MCF 10A (cell line): ENCODE measurements at regions not wholly inside any gene's neighbourhood (a gene's known extent, or its start where the extent isn't known, plus 50 kb on each side); places are given as distances from the start of the nearest gene placed in this dataset.

Experiments
- BruUV-seq: library from RNA; stranded (reverse); fragments of 400-500 nt; replicated peaks from 2 replicates; lab custom pipeline; 2021; lab: Mats Ljungman, UMichigan
- CTCF ChIA-PET: fragments of 300-600 bp; sonication (Branson Sonifier 250); formaldehyde crosslinking; extraction: SDS; loops from one replicate; lab custom pipeline; 2021; ENCODE audit warnings: antibody characterized with exemption, inconsistent platforms; lab: Yijun Ruan, JAX
- POLR2A ChIA-PET: fragments of 300-600, 350-650 bp; sonication (Branson Sonifier 250); formaldehyde crosslinking; extraction: SDS; loops from one replicate; lab custom pipeline; 2020; ENCODE audit warnings: antibody characterized with exemption, inconsistent platforms; lab: Yijun Ruan, JAX
- DNase-seq: peaks from one replicate; pipeline ENCODE4 v3.0.0-alpha.2; 2018; ENCODE audit not compliant: unreplicated experiment
- H3K27ac Mint-ChIP-seq: one replicate; pipeline ENCODE4 v1.8.0; 2022; ENCODE audit warnings: mild to moderate bottlenecking, low read depth, mixed read lengths; ENCODE audit not compliant: unreplicated experiment
- H3K27me3 Mint-ChIP-seq: one replicate; pipeline ENCODE4 v1.8.0; 2022; ENCODE audit warnings: mixed read lengths; ENCODE audit not compliant: insufficient read depth, unreplicated experiment
- H3K36me3 Mint-ChIP-seq: one replicate; pipeline ENCODE4 v1.8.0; 2022; ENCODE audit warnings: mild to moderate bottlenecking, moderate library complexity, mixed read lengths; ENCODE audit not compliant: insufficient read depth, unreplicated experiment
- H3K4me1 Mint-ChIP-seq: one replicate; pipeline ENCODE4 v1.8.0; 2022; ENCODE audit warnings: mixed read lengths; ENCODE audit not compliant: insufficient read depth, unreplicated experiment
- H3K4me3 Mint-ChIP-seq: one replicate; pipeline ENCODE4 v1.8.0; 2022; ENCODE audit warnings: mild to moderate bottlenecking, moderate library complexity, mixed read lengths; ENCODE audit not compliant: unreplicated experiment
- H3K9me3 Mint-ChIP-seq: one replicate; pipeline ENCODE4 v1.8.0; 2022; ENCODE audit warnings: mixed read lengths; ENCODE audit not compliant: unreplicated experiment
- intact Hi-C: fragments of 100-400 bp; cut with micrococcal nuclease; formaldehyde crosslinking; loops from 2 replicates; pipeline ENCODE4 v1.14.1; 2022
- TF ChIP-seq, protein P1 (sequence below): fragments of 200-600 bp; IDR thresholded peaks from one replicate; pipeline ENCODE4 v1.8.0; 2022; ENCODE audit warnings: antibody characterized with exemption, mild to moderate bottlenecking; ENCODE audit not compliant: unreplicated experiment

DNA sequence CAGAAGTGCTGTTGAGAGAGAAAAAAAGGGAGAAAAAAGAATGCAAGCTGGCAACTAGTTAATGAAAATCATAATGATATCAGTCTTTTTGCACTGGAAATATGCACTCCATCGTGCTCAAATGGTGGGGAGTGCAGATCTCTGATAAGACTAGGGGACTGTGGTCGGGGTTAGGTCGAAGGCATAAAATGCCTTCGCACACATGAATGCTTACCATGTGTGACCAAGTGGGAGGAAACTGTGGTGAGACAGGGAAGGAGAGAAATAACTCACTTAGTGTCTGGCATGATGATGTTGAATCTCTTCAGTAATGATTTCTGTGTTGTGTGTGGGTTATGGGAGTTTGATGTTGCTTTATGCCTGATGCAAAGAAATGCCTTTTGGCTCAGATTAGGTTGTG lies 358.9 kb downstream of the FBXO8 start:
- no TSS peak for BruUV-seq
- intact Hi-C loops, result no loop called here
- POLR2A ChIA-PET, result no interaction called here
- peaks cover 4% of the 10 kb centered on the region for H3K36me3 Mint-ChIP-seq
- no peaks in the 10 kb centered on the region for H3K4me1 Mint-ChIP-seq
- peaks cover 69% of the 10 kb centered on the region for H3K27me3 Mint-ChIP-seq
- H3K27ac Mint-ChIP-seq, result no peak overlapping the region
- no peak overlapping the region for H3K4me3 Mint-ChIP-seq
- no peak for DNase-seq
- no peaks in the 10 kb centered on the region for H3K9me3 Mint-ChIP-seq
- CTCF ChIA-PET, result no interaction called here
- TF ChIP-seq, protein P1, sequence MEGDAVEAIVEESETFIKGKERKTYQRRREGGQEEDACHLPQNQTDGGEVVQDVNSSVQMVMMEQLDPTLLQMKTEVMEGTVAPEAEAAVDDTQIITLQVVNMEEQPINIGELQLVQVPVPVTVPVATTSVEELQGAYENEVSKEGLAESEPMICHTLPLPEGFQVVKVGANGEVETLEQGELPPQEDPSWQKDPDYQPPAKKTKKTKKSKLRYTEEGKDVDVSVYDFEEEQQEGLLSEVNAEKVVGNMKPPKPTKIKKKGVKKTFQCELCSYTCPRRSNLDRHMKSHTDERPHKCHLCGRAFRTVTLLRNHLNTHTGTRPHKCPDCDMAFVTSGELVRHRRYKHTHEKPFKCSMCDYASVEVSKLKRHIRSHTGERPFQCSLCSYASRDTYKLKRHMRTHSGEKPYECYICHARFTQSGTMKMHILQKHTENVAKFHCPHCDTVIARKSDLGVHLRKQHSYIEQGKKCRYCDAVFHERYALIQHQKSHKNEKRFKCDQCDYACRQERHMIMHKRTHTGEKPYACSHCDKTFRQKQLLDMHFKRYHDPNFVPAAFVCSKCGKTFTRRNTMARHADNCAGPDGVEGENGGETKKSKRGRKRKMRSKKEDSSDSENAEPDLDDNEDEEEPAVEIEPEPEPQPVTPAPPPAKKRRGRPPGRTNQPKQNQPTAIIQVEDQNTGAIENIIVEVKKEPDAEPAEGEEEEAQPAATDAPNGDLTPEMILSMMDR, result no peak

DNA sequence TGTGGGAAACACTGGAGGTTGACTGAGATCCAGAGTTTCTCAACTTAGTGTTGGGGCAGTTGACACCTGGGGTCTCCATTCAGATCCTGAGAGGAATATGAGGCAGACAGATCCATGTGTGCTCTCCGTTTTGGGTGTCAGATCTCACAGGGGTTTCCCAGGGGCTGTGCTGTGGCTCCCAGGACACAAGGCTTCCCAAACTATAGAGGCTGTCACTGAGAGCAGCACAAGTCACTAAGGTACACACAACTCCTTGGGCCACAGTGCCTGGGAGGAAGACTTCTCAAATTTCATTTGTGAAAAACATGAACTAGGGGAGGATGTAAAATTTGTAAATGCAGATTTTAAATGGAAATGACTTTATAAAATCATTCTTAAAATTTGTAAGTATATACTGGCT lies 363.6 kb downstream of the FBXO8 start:
- no peak for DNase-seq
- intact Hi-C loops, result no loop called here
- Mint-ChIP-seq H3K4me1 (no peaks in the 10 kb centered on the region), H3K36me3 (no peaks in the 10 kb centered on the region), H3K27ac (no peak overlapping the region), H3K4me3 (no peak overlapping the region), H3K9me3 (no peaks in the 10 kb centered on the region), H3K27me3 (peaks cover 74% of the 10 kb centered on the region)
- POLR2A ChIA-PET, result interaction anchor here (0.7 kb wide), 1 partner anchor 44 kb away, joined by 3 read pairs; no protein-coding TSS in a partner anchor
- BruUV-seq, result no TSS peak
- CTCF ChIA-PET, result no interaction called here
- TF ChIP-seq, protein P1, result no peak

DNA sequence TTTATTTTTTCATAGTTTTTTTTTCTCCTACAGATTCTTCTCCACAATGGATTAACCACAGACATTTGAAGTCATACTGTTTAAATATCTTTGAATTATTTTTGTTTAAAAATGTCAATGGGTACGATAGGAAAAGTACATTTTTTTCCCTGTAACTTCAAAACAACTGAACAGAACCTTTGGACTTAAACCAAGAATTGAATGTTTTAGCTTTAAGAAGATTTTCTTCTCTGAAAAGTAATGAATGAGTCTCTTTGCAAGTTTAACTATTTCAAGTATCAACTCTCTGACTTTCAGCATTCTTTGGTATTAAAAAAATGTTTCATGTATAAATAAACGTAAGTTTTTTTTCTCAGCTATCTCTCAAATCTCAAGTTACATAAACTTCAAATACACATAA lies 364.3 kb downstream of the FBXO8 start:
- BruUV-seq, result no TSS peak
- ChIA-PET CTCF (no interaction called here), POLR2A (interaction anchor here (0.7 kb wide), 1 partner anchor 43 kb away, joined by 3 read pairs; no protein-coding TSS in a partner anchor)
- no peaks in the 10 kb centered on the region for H3K9me3 Mint-ChIP-seq
- no peak overlapping the region for H3K27ac Mint-ChIP-seq
- DNase-seq, result no peak
- H3K4me3 Mint-ChIP-seq, result no peak overlapping the region
- peaks cover 67% of the 10 kb centered on the region for H3K27me3 Mint-ChIP-seq
- no peaks in the 10 kb centered on the region for H3K4me1 Mint-ChIP-seq
- H3K36me3 Mint-ChIP-seq, result no peaks in the 10 kb centered on the region
- TF ChIP-seq, protein P1, result no peak
- intact Hi-C loops, result no loop called here

DNA sequence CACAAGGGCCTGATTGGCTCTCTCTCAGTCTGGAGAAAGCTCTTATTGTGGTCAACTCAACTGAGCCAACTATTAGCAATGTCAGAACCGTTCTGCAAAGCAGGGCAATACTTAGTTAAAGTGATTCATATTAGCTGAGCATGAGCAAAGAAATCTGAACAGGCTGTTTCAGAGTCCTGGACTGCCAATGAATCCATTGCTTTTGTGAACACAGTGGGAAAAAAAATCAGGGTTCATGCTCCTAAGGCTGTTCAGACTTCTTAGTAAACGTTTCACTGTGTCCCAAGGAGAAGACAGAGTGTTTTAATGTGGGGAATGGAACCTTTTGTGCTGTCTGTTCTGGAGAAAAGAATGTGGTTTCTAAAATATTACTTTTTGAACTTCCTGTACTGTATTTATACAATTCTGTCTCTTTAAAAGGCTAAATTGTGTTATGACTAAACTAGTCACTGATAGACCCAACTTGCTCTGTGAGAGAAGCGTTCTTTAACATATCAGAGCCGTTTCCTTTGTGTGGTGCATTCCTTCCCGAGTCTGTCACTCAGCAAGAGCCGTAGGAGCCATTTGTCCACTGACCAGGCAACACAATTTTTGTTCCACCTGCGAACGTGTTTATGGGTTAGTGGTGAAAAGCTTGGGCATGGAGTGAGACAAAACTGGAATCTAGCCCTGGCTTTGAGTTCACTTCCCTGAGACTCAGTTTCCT lies 366.1 kb downstream of the FBXO8 start:
- POLR2A ChIA-PET, result interaction anchor here (0.7 kb wide), 1 partner anchor 102 kb away, joined by 3 read pairs; no protein-coding TSS in a partner anchor
- peaks cover 49% of the 10 kb centered on the region for H3K27me3 Mint-ChIP-seq
- TF ChIP-seq, protein P1, result no peak
- H3K4me1 Mint-ChIP-seq, result no peaks in the 10 kb centered on the region
- DNase-seq, result no peak
- CTCF ChIA-PET, result no interaction called here
- H3K36me3 Mint-ChIP-seq, result no peaks in the 10 kb centered on the region
- no peaks in the 10 kb centered on the region for H3K9me3 Mint-ChIP-seq
- no TSS peak for BruUV-seq
- no peak overlapping the region for H3K4me3 Mint-ChIP-seq
- no peak overlapping the region for H3K27ac Mint-ChIP-seq
- intact Hi-C loops, result no loop called here
